ENCODE measurements at regions not wholly inside any gene's neighbourhood (a gene's known extent, or its start where the extent isn't known, plus 50 kb on each side); places are given as distances from the start of the nearest gene placed in this dataset.

DNA sequence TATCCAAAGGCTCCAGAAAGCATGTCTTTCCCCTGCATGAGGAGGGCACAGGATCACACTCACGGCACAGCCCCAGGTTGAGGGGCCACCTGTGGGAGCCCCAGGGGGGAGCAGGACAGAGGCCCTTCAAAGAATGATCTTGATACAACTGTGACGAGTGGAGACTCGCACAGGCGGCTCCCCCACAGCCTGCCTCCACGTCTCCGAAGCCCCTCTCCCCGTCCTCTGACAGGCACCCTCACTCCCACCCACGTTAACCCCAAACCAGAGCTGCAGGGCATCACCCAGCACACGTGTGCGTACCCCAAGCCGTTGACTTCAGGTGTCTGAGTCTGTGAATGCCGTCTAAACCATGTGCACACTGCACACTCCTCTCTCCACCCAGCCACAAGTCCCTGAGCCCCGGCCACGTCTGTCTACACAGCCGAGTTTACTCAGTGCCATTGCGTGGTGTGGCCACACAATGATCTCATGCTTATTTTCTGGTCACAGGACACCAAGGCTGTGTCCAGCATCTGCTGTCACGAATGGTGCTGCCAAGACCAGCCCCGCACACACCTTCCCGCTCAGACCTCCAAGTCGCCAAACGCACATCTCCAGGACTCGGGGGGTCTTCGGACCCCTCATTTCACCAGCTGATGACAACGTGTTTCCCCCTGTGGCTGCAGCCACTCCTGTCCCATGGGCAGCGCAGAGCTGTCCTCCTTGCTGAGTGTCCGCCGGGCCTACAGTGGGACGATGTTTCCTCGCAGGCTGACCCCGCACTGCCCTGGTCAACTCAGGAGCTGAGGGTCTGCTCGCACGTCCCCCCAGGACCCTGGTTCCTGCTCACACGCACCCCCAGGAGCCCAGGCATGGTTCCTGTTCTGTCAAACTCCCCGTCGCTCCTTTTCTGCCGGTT, 251.2 kb downstream of the BRD1 start:
- Histone ChIP-seq H3K27ac (ENCODE audit: low read length) (no peak overlapping the region), H3K4me1 (ENCODE audit: control insufficient read depth in 1 of 2, insufficient read depth in 2 of 2, low read length in 2 of 2) (no peaks in the 10 kb centered on the region), H3K4me3 (ENCODE audit: low read depth in 1 of 2, low read length in 2 of 2) (no peak overlapping the region), H3K9me3 (ENCODE audit: control insufficient read depth in 1 of 2, low read length in 2 of 2) (peaks cover 0 to 8% of the 10 kb centered on the region in 2 donors), H3K27me3 (ENCODE audit: low read depth, low read length) (no peaks in the 10 kb centered on the region), H3K36me3 (ENCODE audit: control insufficient read depth in 1 of 2, insufficient read depth in 2 of 2, low read length in 2 of 2) (no peaks in the 10 kb centered on the region)

DNA sequence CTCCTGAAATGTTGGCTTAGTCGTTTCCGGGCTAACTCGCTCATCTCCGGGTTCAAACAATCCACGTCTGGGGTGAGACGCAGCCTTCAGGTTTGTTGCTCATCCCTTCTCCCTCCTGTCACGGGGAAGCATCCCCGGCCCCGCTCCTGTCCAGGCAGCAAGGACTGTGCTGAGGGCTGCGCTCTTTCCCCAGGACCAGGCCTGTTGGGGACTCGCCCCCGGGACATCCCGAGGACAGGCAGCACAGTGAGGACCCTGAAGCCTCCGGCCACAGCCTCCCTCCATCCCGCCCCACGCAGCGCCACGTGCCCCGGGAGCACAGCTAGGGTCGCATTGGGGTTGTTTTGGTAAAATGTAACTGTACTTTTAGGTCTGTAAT, 252.0 kb downstream of the BRD1 start:
- H3K27ac ChIP-seq (ENCODE audit: low read length), result no peak overlapping the region
- H3K9me3 ChIP-seq (ENCODE audit: control insufficient read depth in 1 of 2, low read length in 2 of 2), result peaks cover 0 to 8% of the 10 kb centered on the region in 2 donors
- no peak overlapping the region for H3K4me3 ChIP-seq (ENCODE audit: low read depth in 1 of 2, low read length in 2 of 2)
- no peaks in the 10 kb centered on the region for H3K27me3 ChIP-seq (ENCODE audit: low read depth, low read length)
- no peaks in the 10 kb centered on the region for H3K4me1 ChIP-seq (ENCODE audit: control insufficient read depth in 1 of 2, insufficient read depth in 2 of 2, low read length in 2 of 2)
- no peaks in the 10 kb centered on the region for H3K36me3 ChIP-seq (ENCODE audit: control insufficient read depth in 1 of 2, insufficient read depth in 2 of 2, low read length in 2 of 2)

DNA sequence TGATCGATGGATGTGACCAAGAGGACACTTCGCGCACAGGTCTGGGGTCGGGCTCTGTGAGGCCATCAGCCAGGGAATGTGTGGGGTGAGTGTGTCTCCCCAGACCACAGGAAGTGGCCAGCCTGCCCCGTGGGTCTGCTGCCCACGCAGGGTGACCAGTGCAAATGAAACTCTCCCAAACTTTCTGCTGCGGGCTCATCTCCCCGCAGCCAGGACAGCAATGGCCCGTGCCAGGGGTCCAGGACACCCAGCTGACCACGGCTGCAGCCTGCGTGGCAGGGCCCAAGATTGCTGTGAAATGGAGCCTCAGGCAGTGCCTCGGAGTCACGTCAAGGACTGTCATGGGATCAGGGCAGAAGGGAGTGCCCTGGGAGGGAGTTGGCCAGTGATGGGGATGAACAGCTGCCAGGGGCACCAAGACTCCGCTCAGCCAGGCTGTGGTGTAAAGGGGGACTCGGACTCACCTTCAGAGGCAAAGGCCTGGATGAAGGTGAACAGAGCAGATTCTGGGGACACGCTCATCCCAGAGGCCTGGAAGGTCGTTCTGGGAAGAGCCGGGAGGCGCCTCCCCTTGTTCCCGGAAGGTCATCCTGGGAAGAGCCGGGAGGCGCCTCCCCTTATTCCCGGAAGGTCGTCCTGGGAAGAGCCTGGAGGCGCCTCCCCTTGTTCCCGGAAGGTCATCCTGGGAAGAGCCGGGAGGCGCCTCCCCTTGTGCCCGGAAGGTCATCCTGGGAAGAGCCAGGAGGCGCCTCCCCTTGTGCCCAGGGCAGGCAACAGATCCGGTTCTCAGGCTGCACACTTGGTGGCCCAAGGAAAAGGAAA, 252.6 kb downstream of the BRD1 start:
- Histone ChIP-seq H3K36me3 (ENCODE audit: control insufficient read depth in 1 of 2, insufficient read depth in 2 of 2, low read length in 2 of 2) (no peaks in the 10 kb centered on the region), H3K27me3 (ENCODE audit: low read depth, low read length) (no peaks in the 10 kb centered on the region), H3K4me3 (ENCODE audit: low read depth in 1 of 2, low read length in 2 of 2) (no peak overlapping the region), H3K27ac (ENCODE audit: low read length) (no peak overlapping the region), H3K4me1 (ENCODE audit: control insufficient read depth in 1 of 2, insufficient read depth in 2 of 2, low read length in 2 of 2) (no peaks in the 10 kb centered on the region), H3K9me3 (ENCODE audit: control insufficient read depth in 1 of 2, low read length in 2 of 2) (peaks cover 0 to 4% of the 10 kb centered on the region in 2 donors)

DNA sequence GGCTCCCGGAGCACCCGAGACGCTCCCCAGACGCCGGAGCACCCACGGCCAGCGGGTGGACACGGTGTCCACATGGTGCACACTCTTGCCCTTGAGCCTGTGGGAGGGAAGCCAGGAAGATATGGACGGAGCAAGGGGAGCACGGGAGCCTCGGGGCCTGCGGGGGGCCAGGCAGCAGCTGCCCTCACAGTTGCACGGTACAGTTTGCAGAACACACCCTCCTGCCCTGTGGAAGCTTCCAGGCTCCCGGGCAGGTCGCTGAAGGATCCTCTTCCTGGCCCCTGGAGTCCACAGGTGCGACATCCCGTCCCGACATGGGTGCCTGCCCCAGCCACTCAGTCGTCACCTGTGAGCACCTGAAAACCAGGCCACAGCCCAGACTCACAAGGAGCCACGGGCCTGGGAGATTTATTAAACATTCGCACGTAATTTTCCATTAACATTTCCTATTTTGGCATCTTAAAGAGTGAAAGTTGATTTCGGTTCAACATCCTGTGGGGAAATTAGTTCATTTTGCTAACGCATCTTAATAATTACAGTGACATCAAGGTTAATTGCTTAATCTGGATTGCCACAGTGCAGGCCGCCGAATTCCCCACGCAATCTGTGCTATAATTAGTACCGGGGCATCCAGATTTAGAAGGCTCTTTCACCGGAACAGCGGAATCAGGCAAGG, 253.3 kb downstream of the BRD1 start:
- H3K9me3 ChIP-seq (ENCODE audit: control insufficient read depth in 1 of 2, low read length in 2 of 2), result peaks cover 0 to 2% of the 10 kb centered on the region in 2 donors
- no peaks in the 10 kb centered on the region for H3K4me1 ChIP-seq (ENCODE audit: control insufficient read depth in 1 of 2, insufficient read depth in 2 of 2, low read length in 2 of 2)
- H3K36me3 ChIP-seq (ENCODE audit: control insufficient read depth in 1 of 2, insufficient read depth in 2 of 2, low read length in 2 of 2), result no peaks in the 10 kb centered on the region
- H3K4me3 ChIP-seq (ENCODE audit: low read depth in 1 of 2, low read length in 2 of 2), result no peak overlapping the region
- H3K27me3 ChIP-seq (ENCODE audit: low read depth, low read length), result no peaks in the 10 kb centered on the region
- no peak overlapping the region for H3K27ac ChIP-seq (ENCODE audit: low read length)

DNA sequence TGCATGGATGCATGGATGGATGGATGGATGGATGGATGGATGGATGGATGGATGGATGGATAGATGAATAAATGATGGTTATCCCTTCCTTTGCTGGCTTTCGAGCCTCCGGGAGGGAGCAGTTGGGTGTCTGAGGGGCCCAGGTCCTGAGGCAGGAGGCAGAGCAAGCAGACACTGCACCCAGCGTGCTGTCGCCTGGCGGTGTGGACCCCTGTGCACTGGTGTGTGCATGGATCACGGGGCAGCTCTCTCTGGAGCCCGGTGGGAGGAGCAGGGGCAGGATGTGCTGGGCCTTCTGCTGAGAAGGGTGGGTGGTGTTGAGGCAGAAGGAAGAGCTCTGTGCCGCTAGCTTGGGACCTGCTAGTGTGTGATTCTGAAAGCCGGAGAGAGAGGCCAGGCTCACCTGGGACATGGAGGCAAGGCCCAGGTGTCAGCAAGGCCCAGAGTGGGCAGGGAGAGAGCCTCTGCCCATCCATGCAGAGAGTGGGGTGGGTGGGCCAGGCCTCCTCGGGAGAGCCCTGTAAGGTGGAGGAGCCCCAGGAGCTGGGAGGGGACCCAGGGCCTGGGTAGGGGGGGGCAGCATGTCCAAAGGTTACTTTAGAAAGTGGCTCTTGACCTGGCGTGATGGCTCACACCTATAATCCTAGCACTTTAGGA, 254.4 kb downstream of the BRD1 start:
- Histone ChIP-seq H3K9me3 (ENCODE audit: control insufficient read depth in 1 of 2, low read length in 2 of 2) (no peaks in the 10 kb centered on the region), H3K36me3 (ENCODE audit: control insufficient read depth in 1 of 2, insufficient read depth in 2 of 2, low read length in 2 of 2) (no peaks in the 10 kb centered on the region), H3K27ac (ENCODE audit: low read length) (no peak overlapping the region), H3K27me3 (ENCODE audit: low read depth, low read length) (no peaks in the 10 kb centered on the region), H3K4me1 (ENCODE audit: control insufficient read depth in 1 of 2, insufficient read depth in 2 of 2, low read length in 2 of 2) (no peaks in the 10 kb centered on the region), H3K4me3 (ENCODE audit: low read depth in 1 of 2, low read length in 2 of 2) (no peak overlapping the region)

DNA sequence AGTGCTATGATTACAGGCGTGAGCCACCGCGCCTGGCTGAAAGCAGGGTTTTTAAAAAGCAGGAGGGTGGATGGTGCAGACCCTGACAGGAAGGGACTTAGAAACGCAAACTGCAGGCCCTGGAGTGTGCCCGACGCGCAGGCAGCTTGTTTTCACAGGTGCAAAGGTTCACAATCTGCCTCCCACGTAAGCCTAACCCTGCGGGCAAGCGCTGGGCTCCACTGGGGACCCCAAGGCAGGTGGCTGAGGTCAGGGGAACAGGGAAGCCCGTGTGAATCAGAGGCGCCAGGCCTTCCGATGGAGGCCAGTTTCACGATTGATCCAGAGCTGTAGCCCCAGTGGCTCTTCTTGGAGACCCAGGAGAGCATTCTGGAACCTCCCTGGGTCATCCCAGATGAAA, 256.3 kb downstream of the BRD1 start:
- H3K27me3 ChIP-seq (ENCODE audit: low read depth, low read length), result no peaks in the 10 kb centered on the region
- no peak overlapping the region for H3K27ac ChIP-seq (ENCODE audit: low read length)
- H3K4me3 ChIP-seq (ENCODE audit: low read depth in 1 of 2, low read length in 2 of 2), result no peak overlapping the region
- H3K4me1 ChIP-seq (ENCODE audit: control insufficient read depth in 1 of 2, insufficient read depth in 2 of 2, low read length in 2 of 2), result no peaks in the 10 kb centered on the region
- no peaks in the 10 kb centered on the region for H3K9me3 ChIP-seq (ENCODE audit: control insufficient read depth in 1 of 2, low read length in 2 of 2)
- no peaks in the 10 kb centered on the region for H3K36me3 ChIP-seq (ENCODE audit: control insufficient read depth in 1 of 2, insufficient read depth in 2 of 2, low read length in 2 of 2)

DNA sequence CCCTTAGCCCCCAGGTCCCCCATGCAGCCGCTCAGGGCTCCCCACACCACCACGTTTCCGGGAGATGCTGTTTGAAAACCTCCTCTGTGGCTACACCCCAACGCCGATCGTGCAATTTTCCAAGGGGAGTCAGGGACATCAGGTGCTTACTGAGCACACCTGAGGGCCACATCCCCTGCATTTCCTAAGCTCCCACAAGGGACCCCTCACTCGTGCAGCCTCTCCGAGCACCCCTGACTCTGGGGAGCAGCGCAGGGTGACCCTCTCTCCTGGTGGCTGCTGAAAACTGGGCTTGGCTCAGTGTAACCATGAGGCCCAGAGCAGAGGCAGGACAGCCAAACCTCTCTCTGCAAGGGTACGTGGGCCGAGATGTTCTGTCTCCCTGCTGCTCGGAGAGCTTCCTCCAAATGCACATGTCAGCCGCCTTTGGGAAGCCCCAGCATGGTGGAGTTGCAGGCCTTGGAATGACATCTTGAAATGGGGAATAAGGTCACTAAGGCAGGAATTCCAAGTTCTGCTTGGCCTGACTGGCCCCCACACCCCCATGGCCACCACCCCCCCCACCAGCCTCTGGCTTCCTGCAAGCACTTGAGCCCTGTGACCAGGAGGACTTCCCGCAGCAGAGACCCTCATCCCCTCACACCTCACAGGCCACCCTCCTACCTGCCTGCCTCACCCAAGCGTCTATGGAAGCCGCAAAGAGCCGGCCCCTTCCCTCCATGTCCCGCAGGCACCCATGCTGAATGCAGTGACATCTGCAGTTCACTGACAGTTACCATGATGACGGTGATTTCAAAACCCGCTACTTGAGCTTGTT, 257.4 kb downstream of the BRD1 start:
- Histone ChIP-seq H3K4me1 (ENCODE audit: control insufficient read depth in 1 of 2, insufficient read depth in 2 of 2, low read length in 2 of 2) (no peaks in the 10 kb centered on the region), H3K27ac (ENCODE audit: low read length) (no peak overlapping the region), H3K4me3 (ENCODE audit: low read depth in 1 of 2, low read length in 2 of 2) (no peak overlapping the region), H3K36me3 (ENCODE audit: control insufficient read depth in 1 of 2, insufficient read depth in 2 of 2, low read length in 2 of 2) (no peaks in the 10 kb centered on the region), H3K9me3 (ENCODE audit: control insufficient read depth in 1 of 2, low read length in 2 of 2) (no peaks in the 10 kb centered on the region), H3K27me3 (ENCODE audit: low read depth, low read length) (no peaks in the 10 kb centered on the region)

DNA sequence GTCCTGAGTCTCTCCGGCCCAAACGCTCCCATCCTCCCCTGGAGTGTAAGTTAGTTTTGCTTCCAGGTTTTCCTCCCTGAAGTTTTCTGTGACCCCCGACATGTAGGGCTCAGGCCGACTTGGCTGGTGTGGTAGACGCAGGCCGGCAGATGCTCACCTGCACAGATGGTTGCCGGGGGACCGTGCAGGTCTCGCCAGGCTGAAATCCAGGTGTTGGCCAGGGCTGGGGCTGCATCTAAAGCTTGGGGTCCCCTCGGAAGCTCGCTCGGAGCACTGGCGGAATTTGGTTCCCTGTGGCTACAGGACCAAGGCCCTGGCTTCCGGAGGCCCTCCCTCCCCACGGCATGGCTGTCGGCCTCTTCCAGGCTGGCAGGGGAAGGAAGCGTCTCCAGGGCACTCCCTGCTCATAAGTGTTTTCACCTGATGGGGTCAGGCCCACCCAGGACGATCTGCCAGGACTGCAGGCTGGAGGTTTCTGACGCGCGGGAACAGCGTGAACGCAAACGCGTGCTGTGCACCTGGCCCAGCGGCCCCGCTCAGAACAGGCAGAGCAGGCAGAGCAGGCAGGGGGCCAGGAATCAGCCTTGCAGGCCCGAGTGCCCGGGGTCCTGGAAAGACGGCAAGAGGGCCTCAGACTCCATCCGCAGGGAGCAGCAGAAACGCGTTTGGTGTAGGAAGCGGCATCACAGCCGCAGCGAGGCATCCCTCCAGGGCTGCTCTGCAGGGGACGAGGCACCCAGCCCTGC, 258.2 kb downstream of the BRD1 start:
- no peaks in the 10 kb centered on the region for H3K36me3 ChIP-seq (ENCODE audit: control insufficient read depth in 1 of 2, insufficient read depth in 2 of 2, low read length in 2 of 2)
- no peaks in the 10 kb centered on the region for H3K9me3 ChIP-seq (ENCODE audit: control insufficient read depth in 1 of 2, low read length in 2 of 2)
- no peaks in the 10 kb centered on the region for H3K27me3 ChIP-seq (ENCODE audit: low read depth, low read length)
- no peak overlapping the region for H3K27ac ChIP-seq (ENCODE audit: low read length)
- H3K4me3 ChIP-seq (ENCODE audit: low read depth in 1 of 2, low read length in 2 of 2), result no peak overlapping the region
- no peaks in the 10 kb centered on the region for H3K4me1 ChIP-seq (ENCODE audit: control insufficient read depth in 1 of 2, insufficient read depth in 2 of 2, low read length in 2 of 2)

DNA sequence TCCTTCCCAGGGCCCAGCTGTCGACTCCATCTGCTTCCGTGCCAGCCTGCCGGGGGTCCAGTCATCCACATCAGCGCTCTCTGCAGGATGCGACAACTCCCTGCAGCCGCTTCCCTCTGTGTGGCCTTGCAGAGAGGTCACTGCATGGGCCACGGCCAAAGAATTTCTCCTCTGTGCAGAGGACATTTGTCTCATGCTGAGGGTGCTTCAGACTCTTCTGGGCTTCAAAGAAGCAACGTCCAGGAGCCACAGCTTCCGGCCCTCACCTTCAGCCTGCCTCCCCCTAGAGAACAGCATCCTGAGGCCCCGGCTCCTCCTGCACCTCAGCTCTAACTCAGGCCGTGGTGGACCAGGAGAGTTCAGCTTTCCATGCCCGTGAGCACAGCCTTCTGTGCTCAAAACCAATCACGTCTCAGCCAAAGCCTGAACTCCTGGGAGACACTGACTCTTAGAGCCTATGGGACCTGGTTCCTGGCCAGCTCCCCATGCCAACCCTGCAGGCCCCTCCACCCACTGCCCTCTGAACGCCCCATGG, 258.9 kb downstream of the BRD1 start:
- no peaks in the 10 kb centered on the region for H3K36me3 ChIP-seq (ENCODE audit: control insufficient read depth in 1 of 2, insufficient read depth in 2 of 2, low read length in 2 of 2)
- no peak overlapping the region for H3K27ac ChIP-seq (ENCODE audit: low read length)
- no peaks in the 10 kb centered on the region for H3K4me1 ChIP-seq (ENCODE audit: control insufficient read depth in 1 of 2, insufficient read depth in 2 of 2, low read length in 2 of 2)
- H3K4me3 ChIP-seq (ENCODE audit: low read depth in 1 of 2, low read length in 2 of 2), result no peak overlapping the region
- H3K9me3 ChIP-seq (ENCODE audit: control insufficient read depth in 1 of 2, low read length in 2 of 2), result no peaks in the 10 kb centered on the region
- no peaks in the 10 kb centered on the region for H3K27me3 ChIP-seq (ENCODE audit: low read depth, low read length)

Measured in muscle layer of duodenum (tissue), 2 donors.